Urothelium cell line (cell line): ENCODE measurements at regions not wholly inside any gene's neighbourhood (a gene's known extent, or its start where the extent isn't known, plus 50 kb on each side); places are given as distances from the start of the nearest gene placed in this dataset.

Experiments
- DNase-seq: peaks from one replicate; pipeline ENCODE4 v3.0.0; 2011; ENCODE audit warnings: low spot score, mixed read lengths
- FAIRE-seq: peaks from 2 replicates; lab custom pipeline; 2011; peaks lifted over from hg19 to GRCh38; lab: Jason Lieb, UNC

DNA sequence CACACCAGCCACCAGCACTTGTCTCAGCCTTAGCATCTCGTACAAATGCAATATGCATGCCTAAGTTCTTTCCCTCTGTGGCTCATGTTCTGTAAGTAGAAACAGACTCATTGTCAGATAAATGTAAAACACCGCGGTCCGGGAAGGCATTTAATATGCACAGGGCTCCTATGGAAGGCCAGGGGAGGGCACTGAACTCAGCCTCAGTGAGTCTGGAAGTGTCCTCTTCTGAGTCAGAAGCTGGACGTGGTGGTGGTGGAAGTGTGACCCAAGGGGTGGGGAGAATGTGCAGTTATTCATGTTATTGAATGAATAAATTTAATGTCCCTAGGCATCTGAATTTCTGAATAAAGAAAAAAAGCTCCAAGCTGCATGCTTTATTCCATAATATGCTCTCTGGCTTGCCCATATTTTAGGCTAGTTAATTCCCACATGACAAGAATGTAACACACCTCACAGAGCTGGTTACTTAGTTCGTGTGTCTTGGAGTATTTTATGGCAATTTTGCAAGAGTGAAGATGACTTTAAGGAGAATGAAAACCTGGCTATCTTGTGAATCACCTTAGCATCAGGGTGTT is 193.1 kb upstream of the GATB start:
- FAIRE-seq (no peak), DNase-seq (no peak)

DNA sequence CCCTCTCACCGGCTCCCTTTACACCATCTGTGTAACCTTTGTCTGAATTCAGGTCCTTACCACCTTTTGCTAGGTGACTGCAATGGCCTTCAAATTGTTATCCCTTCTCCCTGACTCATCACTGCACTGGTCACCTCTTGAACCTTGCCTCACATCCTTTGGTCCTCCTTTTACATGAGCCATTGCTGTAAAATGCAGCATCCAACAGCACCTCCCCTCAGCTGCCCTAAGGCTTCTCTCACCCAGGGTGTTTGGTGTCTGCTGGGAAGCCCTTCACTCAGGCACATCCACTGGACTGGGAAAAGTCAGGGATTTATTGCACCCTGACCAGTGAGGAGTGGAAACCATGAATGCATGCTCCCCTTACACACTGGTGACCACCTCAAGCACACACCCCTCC is 192.5 kb upstream of the GATB start:
- no peak for FAIRE-seq
- DNase-seq, result no peak

DNA sequence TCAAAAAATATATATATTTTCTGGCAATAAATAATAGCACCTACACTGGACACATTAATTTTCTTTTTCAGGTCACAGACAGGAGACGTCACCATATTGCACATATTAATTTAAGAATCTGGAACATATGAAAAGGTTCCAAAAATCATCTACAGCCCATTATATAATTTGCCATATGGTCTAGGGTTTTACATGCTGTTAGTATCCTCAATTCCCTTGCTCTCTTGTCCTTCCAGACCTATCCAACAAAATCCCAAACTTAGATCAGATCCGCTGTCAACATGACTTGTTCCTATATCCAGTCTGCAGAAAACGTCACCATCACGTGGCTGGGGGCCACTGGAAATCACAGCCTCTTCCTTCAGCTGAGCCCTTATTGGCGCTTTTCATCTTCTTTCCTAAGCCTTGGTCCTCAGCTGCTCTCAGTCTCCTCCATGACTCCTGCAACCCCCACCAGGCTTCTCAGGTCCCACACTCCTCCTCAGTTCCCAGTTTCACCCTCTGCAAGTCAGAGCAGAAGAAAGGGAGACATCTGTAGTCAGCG is 192.0 kb upstream of the GATB start:
- DNase-seq (no peak), FAIRE-seq (no peak)

DNA sequence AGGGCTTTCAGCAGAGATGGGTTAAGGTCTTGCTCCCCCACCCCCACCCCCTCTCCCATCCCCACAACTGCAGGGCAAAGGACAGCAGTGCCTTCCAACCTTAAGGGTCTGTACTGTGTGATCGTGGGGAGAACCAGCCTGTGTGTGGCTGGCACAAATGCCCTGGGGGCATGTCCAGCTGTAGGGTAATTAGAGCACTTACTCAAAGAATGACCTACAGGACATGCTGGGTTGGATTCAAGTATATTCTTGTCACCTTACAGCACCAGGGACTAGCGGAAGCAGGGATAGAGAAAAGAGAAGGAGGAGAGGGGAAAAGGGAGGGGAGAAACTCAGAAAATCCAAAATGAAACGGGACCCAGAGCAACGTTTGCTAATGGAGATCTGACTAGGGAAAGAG is 191.3 kb upstream of the GATB start:
- no peak for DNase-seq
- FAIRE-seq, result no peak

- DNase-seq, result no peak
- no peak for FAIRE-seq
Observed at GRCh38 chr4:151951671-151952050, 190.9 kb upstream of the GATB start.

GRCh38 chr4:151950993-151951670 is 190.3 kb upstream of the GATB start:
- FAIRE-seq (no peak), DNase-seq (no peak)

DNA sequence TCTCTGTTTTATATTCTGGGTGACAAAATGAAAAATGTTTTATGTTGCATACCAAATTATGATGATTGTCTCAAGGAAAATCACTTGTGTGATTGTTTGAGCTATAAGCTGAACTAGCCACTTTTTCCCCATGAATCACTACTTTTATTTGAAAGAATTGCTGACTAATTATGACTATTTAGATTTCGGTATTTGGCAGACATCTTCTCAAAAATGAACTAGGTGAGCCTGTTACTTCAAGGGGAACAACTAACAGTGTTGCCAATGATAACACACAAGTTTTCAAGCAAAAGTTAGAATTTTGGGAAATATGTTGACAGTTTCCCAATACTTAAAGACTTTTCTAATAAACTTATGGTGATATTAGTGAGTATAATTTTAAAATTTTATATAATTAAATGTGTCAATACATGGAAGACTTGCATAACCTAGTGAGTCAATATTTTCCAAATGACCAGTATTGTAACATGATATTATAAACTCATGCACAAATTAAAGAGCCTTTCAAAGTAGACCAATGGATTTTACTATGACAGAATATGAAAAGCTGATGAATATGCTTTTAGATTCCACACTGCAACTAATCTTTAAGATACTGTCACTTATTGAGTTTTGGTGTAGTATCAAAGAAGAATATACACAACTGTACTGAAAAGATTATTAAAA is 187.7 kb upstream of the GATB start:
- no peak for FAIRE-seq
- DNase-seq, result no peak

GRCh38 chr4:151946718-151947117 is 185.9 kb upstream of the GATB start:
- DNase-seq, result no peak
- no peak for FAIRE-seq

- DNase-seq (no peak), FAIRE-seq (no peak)
Observed at GRCh38 chr4:151942971-151943370, 182.2 kb upstream of the GATB start.

GRCh38 chr4:151940926-151941617 is 180.3 kb upstream of the GATB start:
- DNase-seq (no peak), FAIRE-seq (no peak)

GRCh38 chr4:151940291-151940690 is 179.5 kb upstream of the GATB start:
- no peak for FAIRE-seq

DNA sequence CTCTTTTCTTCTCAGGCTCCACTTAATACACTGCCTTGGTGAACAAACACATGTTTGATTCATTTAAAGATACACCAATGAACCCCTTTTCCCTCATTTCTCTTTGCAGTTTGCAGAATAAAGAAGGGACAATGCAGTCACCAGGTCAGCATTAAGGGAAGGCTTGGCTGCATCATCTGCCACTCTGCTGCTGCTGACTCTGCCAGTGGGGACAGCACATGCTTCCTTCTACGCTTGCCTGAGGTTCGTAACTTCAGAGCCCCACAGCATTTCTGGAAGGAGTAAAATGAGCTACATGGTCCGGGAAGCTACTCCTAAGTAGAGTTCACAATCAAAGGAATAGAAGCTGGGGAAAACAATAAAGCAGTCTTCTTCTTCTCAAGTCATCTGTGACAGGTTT is 178.9 kb upstream of the GATB start:
- DNase-seq (no peak), FAIRE-seq (no peak)

More at GRCh38 chr4:151940291-151940690, 179.5 kb upstream of the GATB start:
- DNase-seq, result no peak

GRCh38 chr4:151935411-151935810 is 174.6 kb upstream of the GATB start:
- FAIRE-seq, result no peak
- no peak for DNase-seq

DNA sequence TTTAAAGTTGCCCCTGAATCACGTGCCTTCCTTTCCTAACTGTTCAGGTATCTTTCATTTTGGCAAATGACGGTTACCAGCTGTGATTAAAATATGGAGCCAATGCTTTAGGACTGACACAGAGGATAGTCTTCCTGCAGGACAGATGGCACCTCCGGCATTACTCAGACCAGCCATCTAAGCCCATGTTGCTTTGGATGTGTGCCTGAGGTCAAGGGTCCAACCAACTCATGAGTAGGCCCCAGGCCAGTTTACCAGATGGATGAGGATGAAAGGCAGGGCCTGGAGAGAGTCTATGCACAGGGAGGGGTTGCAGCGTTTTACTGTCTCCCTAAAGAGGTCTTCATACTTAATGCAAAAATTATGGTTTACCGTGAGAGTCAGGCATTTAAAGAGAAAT is 174.0 kb upstream of the GATB start:
- FAIRE-seq, result no peak
- DNase-seq, result no peak

DNA sequence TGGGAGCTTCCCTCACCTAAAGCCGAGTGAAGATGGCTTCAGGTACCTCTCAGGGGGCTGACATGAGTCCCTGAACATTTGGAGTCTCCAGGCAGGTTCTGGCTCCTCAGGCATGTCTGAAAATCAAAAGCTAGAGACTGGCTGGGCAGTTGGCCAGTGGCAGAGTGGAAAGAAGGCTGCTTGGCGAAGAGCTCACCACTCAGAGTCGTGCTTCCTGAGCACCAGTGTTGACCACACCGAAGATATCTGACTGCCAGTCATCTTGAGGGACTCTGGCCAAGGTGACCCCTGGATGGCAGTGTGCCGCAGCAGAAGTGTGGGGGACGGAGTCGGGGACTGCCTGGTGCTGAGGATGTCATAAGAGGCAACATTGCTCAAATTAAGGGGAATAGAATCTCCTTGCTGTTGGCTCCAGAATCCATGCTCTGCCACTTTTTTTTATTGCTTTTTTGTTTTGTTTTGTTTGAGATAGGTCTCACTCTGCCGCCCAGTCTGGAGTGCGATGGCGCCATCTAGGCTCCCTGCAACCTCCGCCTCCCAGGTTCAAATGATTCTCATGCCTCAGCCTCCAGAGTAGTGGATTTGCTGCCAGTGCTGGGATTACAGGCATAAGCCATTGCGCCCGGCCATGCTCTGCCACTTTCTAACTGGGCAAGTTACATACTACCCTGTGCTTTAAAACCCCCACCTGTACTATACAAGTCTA is 172.5 kb upstream of the GATB start:
- no peak for FAIRE-seq

DNA sequence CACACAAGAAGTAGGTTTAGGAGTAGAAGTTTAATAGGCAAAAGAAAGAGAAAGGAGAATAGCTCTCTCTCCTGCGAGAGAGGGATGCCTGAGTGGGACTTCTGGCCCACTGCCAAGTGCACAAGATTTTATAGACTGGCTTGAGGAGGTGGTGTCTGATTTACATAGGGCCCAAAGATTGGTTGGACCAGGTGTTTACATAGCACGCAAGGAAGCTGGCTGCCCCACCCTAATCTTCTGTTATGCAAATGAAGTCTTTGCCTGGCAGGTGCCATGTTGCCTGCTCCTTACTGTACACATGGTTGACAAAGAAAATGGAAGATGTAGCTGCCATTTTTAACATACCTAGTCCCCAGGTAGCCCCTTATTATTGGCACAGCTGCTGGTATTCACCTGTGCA is 170.8 kb upstream of the GATB start:
- FAIRE-seq (no peak), DNase-seq (no peak)

More for the DNA sequence above, 172.5 kb upstream of the GATB start:
- DNase-seq, result no peak

- FAIRE-seq, result no peak
- no peak for DNase-seq
Observed at GRCh38 chr4:151930372-151930771, 169.6 kb upstream of the GATB start.

GRCh38 chr4:151928112-151928511 is 167.3 kb upstream of the GATB start:
- DNase-seq (no peak), FAIRE-seq (no peak)

DNA sequence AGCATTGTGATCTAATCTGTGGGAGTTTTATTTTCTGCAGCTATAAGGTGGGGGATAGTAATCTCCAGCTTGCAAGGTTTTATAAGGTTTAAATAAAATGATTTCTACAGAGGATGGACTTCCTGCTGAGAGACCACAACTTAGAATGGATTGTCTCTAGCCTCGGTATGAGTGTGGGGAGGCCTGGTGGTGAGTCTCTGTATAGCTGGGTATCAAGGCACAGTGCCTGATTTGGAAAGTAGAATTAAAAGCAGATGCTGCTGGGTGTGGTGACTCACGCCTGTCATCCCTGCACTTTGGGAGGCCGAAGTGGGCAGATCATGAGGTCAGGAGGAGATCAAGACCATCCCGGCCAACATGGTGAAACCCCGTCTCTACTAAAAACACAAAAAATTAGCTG is 162.0 kb upstream of the GATB start:
- FAIRE-seq (no peak), DNase-seq (no peak)

GRCh38 chr4:151922306-151922705 is 161.5 kb upstream of the GATB start:
- DNase-seq (no peak), FAIRE-seq (no peak)

DNA sequence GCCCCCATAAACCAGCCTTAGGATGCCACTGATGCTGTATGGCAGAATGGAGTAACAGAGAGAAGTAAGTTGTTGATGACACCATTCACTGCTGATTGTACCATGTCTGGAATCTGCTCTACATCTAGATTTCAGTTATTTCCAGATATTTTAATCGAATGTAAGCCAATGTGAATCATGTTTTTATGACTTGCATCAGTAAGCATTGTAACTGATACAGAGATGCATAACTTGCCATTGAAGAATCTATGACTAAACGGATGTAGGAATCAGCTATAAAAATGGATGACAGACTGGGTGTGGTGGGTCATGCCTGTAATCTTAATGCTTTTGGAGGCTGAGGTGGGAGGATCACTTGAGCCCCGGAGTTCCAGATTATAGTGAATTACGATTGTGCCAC is 161.0 kb upstream of the GATB start:
- FAIRE-seq (no peak), DNase-seq (no peak)
